ENCODE measurements at regions not wholly inside any gene's neighbourhood (a gene's known extent, or its start where the extent isn't known, plus 50 kb on each side); places are given as distances from the start of the nearest gene placed in this dataset.

DNA sequence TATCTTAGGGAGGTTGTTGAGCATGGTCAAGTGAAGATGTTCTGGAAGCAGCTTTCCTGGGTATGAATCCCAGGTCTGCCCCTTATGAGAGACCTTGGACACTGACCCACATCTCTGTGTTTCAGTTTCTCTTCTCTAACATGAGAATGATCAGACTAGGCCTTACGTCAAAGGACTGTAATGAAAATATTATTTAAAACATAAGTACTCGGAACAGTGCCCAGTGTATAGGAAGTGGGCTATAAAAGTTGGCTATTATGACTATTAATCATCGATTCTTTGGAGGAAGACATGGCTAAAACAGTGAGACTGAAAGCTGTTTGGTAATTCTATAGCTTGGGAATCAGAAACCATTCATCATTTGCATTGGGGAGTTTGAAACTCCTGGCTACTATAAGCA is 65.3 kb upstream of the MYO10 start:
- TF ChIP-seq EZH2 (IDR thresholded peaks at IDR 0.05) (no peak), POLR2AphosphoS5 (IDR thresholded peaks at IDR 0.05; ENCODE audit: borderline replicate concordance, low read depth, low read length) (no peak)
